IPS DF 19.7 (cell line): ENCODE measurements at regions not wholly inside any gene's neighbourhood (a gene's known extent, or its start where the extent isn't known, plus 50 kb on each side); places are given as distances from the start of the nearest gene placed in this dataset.
"Not testable (repeated sequence)": the region's sequence is repeated elsewhere in the genome, so short reads cannot be mapped to it uniquely, and the experiment has no call there.

Experiments
- DNase-seq: peaks from one replicate; pipeline ENCODE4 v3.0.0-alpha.2; 2013; ENCODE audit warnings: low read depth, low spot score

GRCh38 chr7:25069900-25070443 lies 55.1 kb downstream of the CYCS start:
- DNase-seq: peak; percentile 47

DNA sequence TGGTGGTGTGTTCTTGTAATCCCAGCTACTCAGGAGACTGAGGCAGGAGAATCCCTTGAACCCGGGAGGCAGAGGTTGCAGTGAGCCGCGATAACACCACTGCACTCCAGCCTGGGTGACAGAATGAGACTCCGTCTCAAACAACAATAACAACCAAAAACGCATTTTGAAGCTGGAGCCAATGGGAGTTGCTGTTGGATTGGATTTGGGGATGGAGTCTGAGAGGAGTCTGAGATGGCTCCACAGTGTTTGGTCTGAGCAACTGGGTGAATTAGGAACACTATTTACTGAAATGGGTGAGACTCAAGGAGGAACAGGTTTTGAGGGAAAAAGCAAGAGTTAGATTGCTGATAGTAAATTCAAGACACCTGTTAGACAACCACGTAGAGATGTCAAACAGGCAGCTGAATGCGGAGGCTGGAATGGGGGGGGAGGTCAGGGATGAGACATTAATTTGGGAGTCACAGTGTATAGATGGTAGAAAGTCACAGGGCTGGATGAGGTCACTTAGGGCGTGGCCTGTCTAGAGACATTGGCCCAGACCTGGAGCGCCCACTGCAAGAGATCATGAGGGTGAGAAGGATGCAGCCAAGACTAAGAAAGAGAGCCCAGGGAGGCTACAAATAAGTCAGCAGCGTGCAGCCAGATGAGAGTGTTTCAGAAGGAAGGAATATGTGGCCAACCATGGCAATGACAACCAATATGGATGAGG lies 56.4 kb downstream of the CYCS start:
- no peak for DNase-seq

- DNase-seq: no peak
These were observed 57.1 kb downstream of the CYCS start for GRCh38 chr7:25067726-25068501.

DNA sequence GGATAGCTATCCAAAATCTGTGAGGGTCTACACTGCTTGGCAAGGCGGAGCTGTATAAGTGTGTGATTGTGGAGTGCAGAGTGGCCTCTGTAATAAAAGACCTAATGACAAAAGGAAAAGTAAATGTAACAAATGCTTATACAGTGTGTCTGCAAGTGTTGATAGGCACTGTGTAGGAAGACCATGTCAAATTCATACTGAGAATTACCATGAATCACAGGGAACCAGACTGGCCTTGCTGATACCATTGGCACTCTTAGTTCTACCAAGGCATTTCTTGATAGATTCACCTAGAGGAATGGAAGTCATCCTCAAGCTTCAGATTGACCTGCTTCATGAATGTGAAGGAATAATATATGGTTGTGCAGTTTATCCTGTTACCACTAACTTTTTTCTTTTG lies 58.8 kb downstream of the CYCS start:
- no peak for DNase-seq

DNA sequence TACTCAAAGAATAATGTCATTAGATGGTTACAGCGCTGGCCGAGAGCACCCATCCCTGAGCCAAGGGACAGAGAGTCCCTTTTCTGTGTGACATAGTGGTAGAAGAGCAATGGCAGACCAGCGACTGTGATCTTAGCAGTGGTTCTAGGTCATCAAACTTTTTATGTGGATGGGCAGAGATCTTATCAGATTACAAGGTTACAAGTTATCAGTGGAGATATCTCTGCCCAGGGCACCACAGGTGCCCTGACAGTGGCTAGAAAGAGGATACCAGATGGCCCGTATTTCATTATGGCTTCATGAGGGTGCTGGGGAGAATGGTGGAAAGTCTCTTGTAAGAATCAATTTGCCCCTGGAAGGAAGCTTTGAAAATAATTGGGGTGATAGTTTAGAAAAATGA lies 62.7 kb downstream of the CYCS start:
- DNase-seq: no peak

GRCh38 chr7:25060487-25061055 lies 64.5 kb downstream of the CYCS start:
- DNase-seq: no peak

DNA sequence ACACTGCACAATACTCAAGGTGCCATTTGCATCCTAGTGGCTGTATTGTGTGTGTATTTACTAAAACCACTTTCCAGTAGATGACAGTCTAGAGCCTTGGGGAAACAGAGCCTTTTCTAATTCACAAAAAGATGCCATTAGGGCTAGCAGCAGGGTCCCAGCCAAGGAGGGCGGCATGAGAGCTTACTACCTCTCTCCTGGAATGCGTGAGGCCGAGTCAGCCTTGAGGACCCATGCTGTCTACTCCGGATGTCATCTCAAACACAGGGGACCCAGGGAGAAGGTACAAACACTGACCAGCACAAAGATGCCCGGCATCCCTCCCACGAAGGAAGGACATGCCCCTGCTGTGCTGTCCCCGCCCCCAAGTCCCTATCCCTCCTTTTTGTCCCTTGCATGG lies 65.5 kb downstream of the CYCS start:
- no peak for DNase-seq

- no peak for DNase-seq
These were observed 68.7 kb downstream of the CYCS start for GRCh38 chr7:25056368-25056767.

DNA sequence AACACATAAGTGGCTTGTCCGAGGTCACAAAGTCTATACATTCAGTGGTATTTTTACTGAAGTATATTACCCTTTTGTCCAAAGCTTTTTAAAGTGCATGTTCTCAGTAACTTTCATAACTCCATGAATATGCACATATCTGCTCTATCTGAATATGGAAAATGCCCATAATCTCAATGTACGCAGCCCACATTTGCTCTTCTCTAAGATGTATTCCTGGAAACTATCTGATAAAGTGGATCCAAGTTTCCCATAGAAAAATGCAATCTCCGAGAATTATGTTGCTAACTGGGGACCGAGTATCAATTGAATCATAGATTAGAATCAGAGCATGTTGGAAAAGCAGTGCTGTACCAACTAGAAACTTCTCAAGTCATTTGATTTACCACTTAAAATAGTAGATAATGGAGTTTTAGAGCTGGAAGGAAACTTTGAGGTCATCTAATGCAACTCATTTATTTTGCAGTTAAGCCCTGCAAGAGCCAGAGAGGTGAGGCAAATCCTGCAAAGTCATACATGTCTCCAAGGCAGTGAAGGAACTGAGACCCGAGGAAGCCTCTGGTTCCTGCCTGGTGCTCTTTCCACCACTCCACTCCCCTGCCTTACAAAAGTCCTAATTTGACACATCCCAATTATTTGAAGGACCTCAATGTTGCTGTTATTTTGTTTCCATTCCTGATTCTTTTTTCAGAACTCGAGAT lies 69.4 kb downstream of the CYCS start:
- DNase-seq: no peak

- DNase-seq: no peak
These were observed 70.1 kb downstream of the CYCS start for GRCh38 chr7:25054819-25055519.

DNA sequence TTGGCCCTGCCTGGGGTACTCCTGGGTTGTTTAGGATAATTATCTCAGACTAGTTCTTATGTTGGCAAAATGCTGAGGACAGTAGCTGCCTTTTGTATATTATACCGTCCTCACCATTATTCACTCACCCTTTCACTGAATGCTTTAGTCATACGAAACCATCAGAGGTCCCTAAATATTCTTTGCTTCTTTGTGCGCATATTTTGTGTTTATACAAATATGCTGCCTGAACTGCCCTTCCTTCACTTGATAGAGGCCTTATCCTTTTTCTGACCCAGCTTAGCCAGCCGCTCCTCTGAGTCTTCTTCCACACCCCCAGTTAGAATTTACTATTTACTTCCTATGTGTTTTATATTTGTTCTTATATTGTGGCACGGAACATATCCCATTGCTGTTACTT lies 70.2 kb upstream of the OSBPL3 start:
- DNase-seq: no peak

- no peak for DNase-seq
These were observed 68.5 kb upstream of the OSBPL3 start for GRCh38 chr7:25048444-25048834.

GRCh38 chr7:25047571-25048443 lies 67.8 kb upstream of the OSBPL3 start:
- DNase-seq: not testable (repeated sequence)

- DNase-seq: no peak
These were observed 57.3 kb upstream of the OSBPL3 start for GRCh38 chr7:25037325-25037724.

GRCh38 chr7:25035274-25035673 lies 55.3 kb upstream of the OSBPL3 start:
- DNase-seq: no peak

GRCh38 chr7:25034136-25034535 lies 54.2 kb upstream of the OSBPL3 start:
- no peak for DNase-seq

GRCh38 chr7:25032774-25033743 lies 53.1 kb upstream of the OSBPL3 start:
- DNase-seq: no peak

DNA sequence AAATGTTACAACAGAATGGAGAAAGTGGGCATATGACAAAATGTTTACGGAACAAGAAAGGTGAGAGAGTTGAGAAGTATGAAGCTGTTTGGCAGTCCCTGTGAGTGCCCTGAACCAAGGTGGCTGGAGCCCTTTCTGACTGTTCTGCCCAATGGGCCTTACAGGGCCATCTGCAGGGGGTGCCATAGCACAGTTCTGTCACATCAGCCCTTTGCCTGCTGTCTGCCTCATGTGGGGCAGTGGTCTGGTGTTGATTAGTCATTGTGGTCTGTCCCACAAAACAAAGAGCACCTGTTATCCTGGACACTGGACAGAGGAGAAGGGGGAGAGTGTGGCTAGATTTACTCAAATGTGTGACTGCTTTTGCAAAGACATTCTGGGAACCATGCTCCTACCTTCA lies 51.5 kb upstream of the OSBPL3 start:
- DNase-seq: no peak

DNA sequence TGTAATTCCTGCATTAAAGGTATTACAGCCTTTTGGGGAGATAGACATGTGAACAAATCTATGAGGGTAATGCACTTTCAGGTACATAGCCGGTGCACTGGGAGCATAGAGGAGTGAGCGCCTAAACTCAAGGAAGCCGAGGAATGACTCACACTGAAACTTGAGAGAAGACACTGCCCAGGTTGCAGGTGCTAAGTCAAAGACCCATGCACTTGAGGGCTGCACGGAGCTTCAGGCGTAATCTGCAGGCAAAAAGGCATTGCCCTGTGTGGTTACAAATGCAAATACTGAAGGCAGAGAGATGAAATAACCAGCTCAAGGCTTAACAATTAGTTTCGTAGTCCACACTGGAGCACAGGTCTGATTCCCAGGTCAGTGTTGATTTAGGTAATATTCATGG lies 51.0 kb upstream of the OSBPL3 start:
- no peak for DNase-seq
